GM12874 (cell line): ENCODE measurements at regions not wholly inside any gene's neighbourhood (a gene's known extent, or its start where the extent isn't known, plus 50 kb on each side); places are given as distances from the start of the nearest gene placed in this dataset.

Experiments
- CTCF ChIP-seq: IDR thresholded peaks from 2 replicates; pipeline ENCODE4 v1.5.1; 2011; ENCODE audit warnings: low read depth, mild to moderate bottlenecking, control low read depth, low read length, moderate library complexity; ENCODE audit not compliant: insufficient read depth

DNA sequence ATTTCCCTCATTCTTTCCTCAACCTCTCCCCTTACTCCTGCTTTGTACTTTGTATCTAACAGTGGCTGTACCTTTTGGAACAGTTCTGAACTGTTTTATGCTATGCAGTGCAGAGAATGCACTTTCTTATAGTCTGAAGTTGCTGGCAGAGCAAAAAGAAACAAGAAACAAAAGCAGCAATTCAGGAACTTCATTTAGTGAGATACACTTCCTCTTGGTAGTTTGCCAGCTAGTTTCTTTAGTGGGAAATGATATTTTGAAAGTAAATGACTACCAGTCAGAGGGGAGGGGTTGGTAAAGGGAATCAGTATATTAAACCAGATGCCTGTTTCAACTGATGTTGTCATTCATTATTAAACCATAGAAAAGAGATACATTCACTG lies 55.0 kb upstream of the CHD2 start:
- TF ChIP-seq CTCF, result no peak

- no peak for TF ChIP-seq CTCF
Measured at GRCh38 chr15:92846741-92847140, 53.4 kb upstream of the CHD2 start.

- TF ChIP-seq CTCF, result no peak
Measured at GRCh38 chr15:92847841-92848240, 52.3 kb upstream of the CHD2 start.

DNA sequence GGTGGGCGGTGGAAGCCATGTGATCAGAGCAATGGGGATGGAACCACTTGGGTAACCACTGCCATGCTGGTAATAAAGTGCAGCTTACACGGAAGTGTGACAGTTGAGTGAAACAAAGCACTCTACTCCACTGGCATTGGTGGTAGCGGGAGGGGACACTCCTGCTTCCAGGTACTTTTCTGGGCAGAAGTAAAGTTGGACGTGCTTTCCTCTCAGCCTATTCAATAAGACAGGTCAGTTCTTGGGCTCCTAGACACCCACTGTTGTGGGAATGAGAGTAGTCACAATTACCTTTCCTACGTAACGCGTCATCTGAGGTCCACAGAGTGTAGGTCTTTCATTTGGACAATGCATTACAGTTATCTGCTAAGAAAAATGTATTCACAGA lies 51.7 kb upstream of the CHD2 start:
- no peak for TF ChIP-seq CTCF

GRCh38 chr15:92848852-92849598 lies 51.1 kb upstream of the CHD2 start:
- TF ChIP-seq CTCF, result no peak
